Jurkat, Clone E6-1 (cell line): ENCODE measurements at regions not wholly inside any gene's neighbourhood (a gene's known extent, or its start where the extent isn't known, plus 50 kb on each side); places are given as distances from the start of the nearest gene placed in this dataset.
"Not testable (repeated sequence)": the region's sequence is repeated elsewhere in the genome, so short reads cannot be mapped to it uniquely, and the experiment has no call there.

Experiments
- DNase-seq: peaks from one replicate; pipeline ENCODE4 v3.0.0-alpha.2; 2011; ENCODE audit warnings: low read depth, low spot score
- H3K4me3 ChIP-seq: 2 replicates; pipeline ENCODE4 v1.5.1; 2011; ENCODE audit warnings: mild to moderate bottlenecking, low read length, control low read depth, moderate library complexity

- no peak overlapping the region for H3K4me3 ChIP-seq
- no peak for DNase-seq
Observed at GRCh38 chr1:30522031-30523004, 201.1 kb downstream of the MATN1 start.

GRCh38 chr1:30521261-30521865 is 202.0 kb downstream of the MATN1 start:
- DNase-seq = no peak
- H3K4me3 ChIP-seq = no peak overlapping the region

GRCh38 chr1:30520476-30520875 is 202.9 kb downstream of the MATN1 start:
- no peak for DNase-seq
- H3K4me3 ChIP-seq = no peak overlapping the region

DNA sequence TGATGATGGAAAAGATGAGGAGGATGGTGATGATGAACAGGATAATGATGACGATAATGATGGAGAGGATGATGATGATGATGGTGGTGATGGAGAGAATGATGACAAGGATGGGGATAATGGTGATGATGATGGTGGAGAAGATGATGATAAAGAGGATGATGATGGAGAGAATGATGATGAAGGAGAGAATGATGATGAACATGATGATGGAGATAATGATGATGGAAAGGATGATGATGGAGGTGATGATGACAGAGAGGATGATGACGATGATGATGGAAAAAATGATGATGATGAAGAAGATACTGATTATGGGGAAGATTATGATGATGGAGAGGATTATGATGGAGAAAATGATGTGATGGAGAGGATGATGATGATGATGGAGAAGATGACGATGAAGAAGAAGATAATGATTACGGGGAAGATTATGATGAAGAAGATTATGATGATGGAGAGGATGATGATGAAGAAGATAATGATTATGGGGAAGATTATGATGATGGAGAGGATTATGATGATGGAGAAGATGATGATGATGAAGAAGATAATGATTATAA is 204.1 kb downstream of the MATN1 start:
- DNase-seq = no peak
- H3K4me3 ChIP-seq = no peak overlapping the region

DNA sequence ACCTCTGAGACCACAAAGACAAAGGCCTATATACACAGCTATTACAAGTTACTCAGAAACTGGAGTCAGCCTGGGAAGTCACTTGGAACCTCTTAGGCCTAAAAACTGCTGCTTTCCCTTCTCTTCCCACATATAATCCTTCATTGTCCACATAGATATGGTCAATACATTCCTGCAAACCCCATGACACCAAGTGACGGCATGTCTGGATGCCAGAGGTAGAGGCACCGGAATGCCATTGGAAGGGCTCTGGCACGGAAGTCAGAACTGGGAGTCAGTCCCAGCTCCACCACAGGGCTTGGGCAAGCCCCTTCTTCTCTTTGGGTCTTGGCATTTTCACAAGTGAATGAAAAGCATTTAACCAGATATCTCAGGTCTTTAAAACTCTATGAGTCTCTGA is 204.7 kb downstream of the MATN1 start:
- no peak for DNase-seq
- no peak overlapping the region for H3K4me3 ChIP-seq

GRCh38 chr1:30518186-30518585 is 205.2 kb downstream of the MATN1 start:
- no peak overlapping the region for H3K4me3 ChIP-seq
- no peak for DNase-seq

DNA sequence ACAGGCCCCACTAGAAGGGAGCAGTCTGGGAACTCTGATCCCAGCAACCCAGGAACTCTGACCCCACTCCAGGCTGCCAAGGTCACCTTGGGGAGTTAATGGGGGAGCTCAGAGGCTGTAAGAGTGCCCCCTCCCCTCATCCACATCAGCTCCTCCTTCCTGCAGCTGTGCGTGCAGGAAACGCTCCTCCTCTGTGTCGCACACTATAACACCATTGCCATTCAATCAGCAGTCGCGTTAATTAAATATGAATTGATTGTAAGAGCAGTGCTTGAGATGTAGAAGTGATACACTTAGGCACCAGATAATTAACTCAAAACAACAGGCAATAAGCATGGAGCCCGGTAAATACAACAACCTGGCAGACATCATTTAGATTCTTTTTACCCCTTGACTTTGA is 205.7 kb downstream of the MATN1 start:
- H3K4me3 ChIP-seq, DNase-seq: not testable (repeated sequence)

DNA sequence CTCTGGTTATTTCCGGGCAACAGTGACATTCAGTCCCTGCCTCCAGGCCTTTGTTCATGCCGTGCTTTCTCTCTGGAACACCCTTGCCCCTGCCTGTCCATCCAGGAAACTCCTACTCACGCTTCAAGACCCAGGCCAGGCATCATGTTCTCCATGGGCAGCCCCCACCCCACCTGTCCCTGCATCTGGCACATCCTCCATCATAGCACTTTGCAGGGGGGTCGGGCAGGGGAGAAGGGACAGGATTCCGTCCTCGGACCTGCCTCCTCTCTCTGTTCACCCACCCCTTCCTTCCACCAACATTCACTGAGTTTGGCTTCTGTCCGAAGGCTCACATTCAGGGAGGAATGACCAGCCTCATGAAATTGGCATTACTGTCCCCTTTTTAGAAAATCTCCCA is 206.1 kb downstream of the MATN1 start:
- not testable (repeated sequence) for H3K4me3 ChIP-seq, DNase-seq

DNA sequence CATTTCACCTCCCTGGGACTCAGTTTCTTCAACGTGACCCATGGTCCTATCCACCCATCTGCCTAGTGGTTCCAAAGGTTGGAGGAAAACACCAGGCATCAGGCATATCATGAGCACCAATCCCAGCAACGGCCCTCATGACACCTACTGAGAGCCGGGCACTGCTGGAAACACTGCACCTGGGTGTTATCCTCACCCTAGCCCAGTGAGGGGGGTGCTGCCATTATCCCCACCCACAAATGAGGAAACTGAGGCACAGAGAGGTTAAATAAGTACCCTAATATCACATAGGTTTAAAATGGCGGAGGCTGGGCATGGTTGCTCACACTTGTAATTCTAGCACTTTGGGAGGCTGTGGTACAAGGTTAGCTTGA is 206.9 kb downstream of the MATN1 start:
- DNase-seq = no peak
- no peak overlapping the region for H3K4me3 ChIP-seq

GRCh38 chr1:30515755-30516484 is 207.5 kb downstream of the MATN1 start:
- peak; percentile 32 for DNase-seq
- H3K4me3 ChIP-seq = no peak overlapping the region

- no peak for DNase-seq
- no peak overlapping the region for H3K4me3 ChIP-seq
Observed at GRCh38 chr1:30514945-30515344, 208.4 kb downstream of the MATN1 start.

GRCh38 chr1:30514137-30514654 is 209.2 kb downstream of the MATN1 start:
- H3K4me3 ChIP-seq = no peak overlapping the region
- DNase-seq = no peak

DNA sequence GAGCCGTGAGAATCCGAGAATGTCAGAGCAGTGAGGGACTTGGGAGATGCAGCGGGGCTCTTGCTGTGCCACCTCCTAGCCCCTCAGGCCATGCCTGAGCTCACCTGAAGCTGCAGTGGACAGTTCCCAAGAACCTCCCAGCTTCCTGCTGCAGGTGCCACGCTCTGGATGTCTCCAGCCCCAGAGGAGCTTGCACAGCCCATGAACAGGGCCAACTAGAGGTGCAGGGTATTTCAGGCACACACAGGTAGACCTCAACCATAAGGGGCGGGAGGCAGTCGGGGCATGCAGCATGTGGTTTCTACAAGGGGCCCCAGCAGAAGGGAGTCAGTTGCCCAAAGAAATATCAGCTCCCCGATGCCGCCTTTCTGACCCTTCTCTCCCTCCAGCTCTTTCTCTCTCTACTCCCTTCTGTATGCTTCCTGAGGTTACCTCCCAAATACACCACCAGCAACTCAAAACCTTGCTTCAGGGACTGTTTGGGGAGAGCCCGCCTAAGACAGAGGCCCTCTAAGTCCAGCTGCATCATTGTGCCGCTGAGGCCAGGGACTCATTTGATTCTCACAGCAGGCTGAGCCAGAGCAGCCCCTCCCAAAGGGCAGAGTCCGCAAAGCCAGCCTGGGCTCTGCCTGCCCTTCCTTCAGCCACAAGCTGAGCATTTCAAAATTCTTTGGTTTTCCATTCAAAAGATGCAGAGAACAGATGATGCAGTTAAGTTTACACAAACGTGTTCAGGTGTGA is 209.8 kb downstream of the MATN1 start:
- no peak overlapping the region for H3K4me3 ChIP-seq
- DNase-seq = no peak

DNA sequence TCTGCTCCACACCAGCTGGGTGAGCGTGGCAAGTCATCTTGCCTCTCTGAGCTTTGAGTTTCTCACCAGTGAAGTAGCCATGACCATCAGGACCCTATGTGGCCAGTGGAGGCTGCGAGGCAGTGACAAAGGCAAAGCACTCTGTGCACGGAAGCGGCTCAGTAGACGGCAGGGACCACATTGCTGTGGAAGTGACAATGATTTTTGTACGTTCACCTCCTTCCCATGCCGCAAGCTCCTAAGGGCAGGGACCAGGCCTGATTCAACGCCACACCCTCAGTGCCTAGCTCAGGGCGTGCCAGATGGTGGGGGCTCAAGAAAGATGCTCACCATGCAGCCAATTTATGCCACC is 210.5 kb downstream of the MATN1 start:
- H3K4me3 ChIP-seq = no peak overlapping the region
- DNase-seq = no peak

- H3K4me3 ChIP-seq = no peak overlapping the region
- DNase-seq = no peak
Observed at GRCh38 chr1:30511991-30512913, 211.1 kb downstream of the MATN1 start.

- no peak overlapping the region for H3K4me3 ChIP-seq
- DNase-seq = no peak
Observed at GRCh38 chr1:30511563-30511962, 211.8 kb downstream of the MATN1 start.

- DNase-seq = no peak
- no peak overlapping the region for H3K4me3 ChIP-seq
Observed at GRCh38 chr1:30511106-30511505, 212.3 kb downstream of the MATN1 start.

- no peak overlapping the region for H3K4me3 ChIP-seq
- no peak for DNase-seq
Observed at GRCh38 chr1:30509670-30510069, 213.7 kb downstream of the MATN1 start.
